ENCODE measurements at regions not wholly inside any gene's neighbourhood (a gene's known extent, or its start where the extent isn't known, plus 50 kb on each side); places are given as distances from the start of the nearest gene placed in this dataset.

DNA sequence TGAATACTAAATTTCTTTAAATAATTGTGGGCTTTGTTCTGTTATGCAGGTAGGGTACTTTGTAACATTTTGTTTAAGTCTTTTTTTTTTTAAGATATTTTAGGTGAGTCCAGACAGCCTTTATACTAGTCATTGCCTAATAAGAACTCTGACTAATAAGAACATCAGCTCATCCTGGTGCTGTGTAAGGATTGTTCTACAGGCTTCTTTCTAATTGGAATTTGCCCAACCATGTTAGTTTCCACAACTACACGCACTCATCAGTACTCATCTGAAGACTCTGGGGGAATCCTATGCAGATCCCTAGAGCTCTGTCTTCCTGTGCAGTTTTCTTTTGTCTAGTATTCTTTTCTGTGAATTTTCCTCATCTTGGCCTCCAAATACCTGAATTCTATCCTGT is 741.8 kb downstream of the IGSF11 start:
- no peak for DNase-seq (ENCODE audit: low read depth in 1 of 2, low spot score in 1 of 2)

- no peak for DNase-seq (ENCODE audit: low read depth in 1 of 2, low spot score in 1 of 2)
Observed at GRCh38 chr3:118298133-118298532, 736.5 kb downstream of the IGSF11 start.

DNA sequence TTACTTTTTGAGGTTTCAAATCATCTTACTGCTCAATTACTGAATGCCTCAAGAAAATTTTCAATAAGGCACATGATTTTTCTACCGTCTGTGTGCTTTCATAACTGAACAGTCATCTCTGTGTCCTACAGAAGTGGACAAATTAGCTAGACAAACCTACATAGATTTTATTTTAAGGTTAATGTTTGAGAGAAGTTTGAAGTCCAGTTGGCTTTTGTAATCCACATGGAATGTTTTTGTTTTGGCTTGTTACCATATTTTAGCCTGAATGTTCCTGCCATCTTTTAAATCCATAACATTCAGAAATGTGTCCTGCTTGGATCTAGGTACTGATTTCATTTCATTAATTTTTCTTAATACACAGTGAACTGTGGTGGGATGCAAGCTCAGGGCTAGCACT is 730.1 kb downstream of the IGSF11 start:
- no peak for DNase-seq (ENCODE audit: low read depth in 1 of 2, low spot score in 1 of 2)

DNA sequence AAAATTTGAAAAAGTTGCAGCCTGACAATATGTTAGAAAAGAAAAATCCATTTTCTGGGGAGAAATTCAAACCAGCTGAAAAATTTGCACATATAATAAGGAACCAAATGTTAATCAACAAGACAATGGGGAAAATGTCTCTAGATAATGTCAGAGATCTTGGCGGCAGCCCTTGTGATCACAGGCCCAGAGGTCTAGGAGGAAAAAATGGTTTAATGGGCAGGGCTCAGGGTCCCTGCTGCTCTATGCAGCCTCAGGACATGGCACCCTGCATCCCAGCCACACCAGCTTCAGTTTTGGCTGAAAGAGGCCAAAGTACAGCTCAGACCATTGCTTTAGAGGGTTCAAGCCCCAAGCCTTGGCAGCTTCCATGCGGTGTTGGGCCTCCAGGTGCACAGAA is 701.9 kb downstream of the IGSF11 start:
- no peak for DNase-seq (ENCODE audit: low read depth in 1 of 2, low spot score in 1 of 2)

- no peak for DNase-seq (ENCODE audit: low read depth in 1 of 2, low spot score in 1 of 2)
Observed at GRCh38 chr3:118337649-118338048, 697.0 kb downstream of the IGSF11 start.

DNA sequence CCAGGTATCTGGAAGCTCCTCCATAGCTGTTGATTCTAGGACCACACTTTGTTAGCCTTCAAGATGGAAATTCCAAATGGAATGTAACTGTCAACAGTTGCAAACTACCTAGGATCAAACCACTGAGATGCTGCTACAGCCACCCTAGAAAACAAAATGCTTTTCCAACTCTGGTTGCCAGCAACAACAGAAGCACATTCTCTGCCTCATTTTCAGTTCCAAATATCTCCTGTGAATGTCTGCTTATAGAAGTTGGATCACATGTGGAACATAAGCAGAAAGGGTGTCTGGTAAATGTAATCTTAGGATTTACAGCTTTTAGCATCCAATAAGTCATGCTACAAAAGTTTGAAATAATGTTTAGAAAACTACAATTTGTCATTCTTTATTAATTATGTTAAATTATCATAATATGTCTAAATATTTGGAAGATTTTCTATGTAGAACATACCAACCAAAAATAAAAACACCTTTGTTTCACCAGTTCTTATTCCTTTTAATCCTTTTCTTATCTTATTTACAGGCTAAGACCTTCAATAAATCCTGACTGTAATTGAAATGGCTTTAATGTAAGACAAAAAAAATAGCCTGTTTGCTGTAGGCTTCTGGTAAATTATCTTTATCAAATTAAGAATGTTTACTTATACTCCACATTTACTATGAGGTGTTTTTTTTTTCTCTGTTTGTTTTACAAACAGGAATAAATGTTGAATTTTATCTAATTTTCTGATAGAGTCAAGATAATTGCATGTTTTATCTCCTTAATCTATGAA is 687.1 kb downstream of the IGSF11 start:
- DNase-seq (ENCODE audit: low read depth in 1 of 2, low spot score in 1 of 2) = no peak

- no peak for DNase-seq (ENCODE audit: low read depth in 1 of 2, low spot score in 1 of 2)
Observed at GRCh38 chr3:118348169-118348557, 686.5 kb downstream of the IGSF11 start.

GRCh38 chr3:118354556-118354955 is 680.1 kb downstream of the IGSF11 start:
- DNase-seq (ENCODE audit: low read depth in 1 of 2, low spot score in 1 of 2) = no peak

DNA sequence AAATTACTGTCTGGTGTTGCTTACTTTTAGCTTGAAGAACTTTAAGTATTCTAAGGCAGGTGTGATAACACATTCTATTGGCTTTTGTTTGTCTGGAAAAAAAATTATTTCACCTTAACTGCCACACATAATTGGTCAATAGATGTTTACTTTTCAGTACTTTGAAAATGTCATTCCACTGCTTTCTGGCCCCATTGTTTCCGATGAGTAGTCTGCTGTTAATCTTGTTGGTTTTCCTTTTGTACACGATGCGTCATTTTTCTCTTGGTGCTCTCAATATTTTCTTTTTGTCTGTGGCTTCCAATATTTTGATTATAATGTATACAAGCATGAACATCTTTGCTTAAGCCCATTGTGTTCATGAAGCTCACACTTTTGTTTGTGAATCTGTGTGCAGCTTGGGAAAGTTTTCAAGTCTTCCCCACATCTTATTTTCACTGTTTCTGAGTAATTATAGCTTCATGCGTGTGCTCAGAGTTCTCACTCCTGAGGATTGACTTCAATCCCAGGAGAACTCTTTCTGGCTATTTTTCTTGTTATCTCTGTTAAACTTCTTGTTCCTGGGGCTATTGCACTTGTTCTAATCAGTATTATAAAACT is 664.7 kb downstream of the IGSF11 start:
- DNase-seq (ENCODE audit: low read depth in 1 of 2, low spot score in 1 of 2) = no peak

DNA sequence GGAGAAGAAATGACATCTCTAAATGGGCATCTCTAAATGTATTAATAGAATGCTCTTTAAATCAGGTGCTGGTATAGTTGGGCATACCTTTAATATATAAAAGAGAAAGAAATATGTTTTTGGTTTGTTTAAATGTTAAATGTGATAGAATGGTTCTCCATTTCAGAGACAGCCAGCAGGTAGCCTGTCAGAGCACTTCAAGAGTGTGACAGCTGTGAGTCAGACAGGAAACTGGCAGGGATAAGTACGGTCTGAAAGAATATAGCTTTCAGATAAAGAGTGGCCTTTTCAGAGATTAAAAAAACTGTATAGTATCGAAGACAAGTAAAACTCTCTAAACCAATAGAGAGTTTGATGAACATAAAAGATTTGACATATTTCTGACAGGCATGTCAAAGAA is 654.1 kb downstream of the IGSF11 start:
- DNase-seq (ENCODE audit: low read depth in 1 of 2, low spot score in 1 of 2) = no peak

DNA sequence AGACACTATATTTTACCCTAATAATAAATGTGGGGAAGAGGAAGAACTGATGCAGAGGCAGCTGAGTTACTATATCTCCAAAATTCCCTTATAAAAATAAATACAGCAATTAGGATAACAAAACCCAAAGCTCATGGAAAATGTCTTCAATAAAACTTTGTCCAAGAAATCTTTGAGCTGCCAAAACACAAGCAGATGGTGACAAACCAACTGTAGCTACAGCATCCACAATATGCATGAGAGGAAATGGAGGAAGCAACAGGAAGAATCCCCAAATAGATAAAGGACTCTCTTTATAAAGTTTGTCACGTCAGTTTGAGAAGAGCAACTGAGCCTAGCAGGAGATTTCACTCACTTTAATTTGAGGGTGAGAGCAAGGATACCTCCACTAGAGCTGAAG is 638.2 kb downstream of the IGSF11 start:
- DNase-seq (ENCODE audit: low read depth in 1 of 2, low spot score in 1 of 2) = no peak

DNA sequence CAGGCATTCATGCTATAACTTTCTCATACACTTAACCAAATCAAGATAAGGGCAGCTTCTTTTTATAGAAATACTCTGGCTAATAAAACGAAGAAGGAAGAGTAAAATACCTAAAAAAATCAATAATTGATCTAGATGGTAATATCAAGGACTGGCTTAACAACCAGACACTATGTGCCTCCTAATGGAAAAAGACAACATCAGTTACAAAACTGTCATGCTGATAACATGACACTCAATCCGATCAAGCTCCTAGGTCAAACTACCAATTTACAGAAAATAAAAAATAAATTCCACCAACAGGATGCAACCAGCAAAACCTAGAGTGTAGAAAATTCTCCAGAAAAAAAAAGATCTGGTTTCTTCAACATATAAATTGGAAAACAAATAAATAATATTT is 634.6 kb downstream of the IGSF11 start:
- no peak for DNase-seq (ENCODE audit: low read depth in 1 of 2, low spot score in 1 of 2)

DNA sequence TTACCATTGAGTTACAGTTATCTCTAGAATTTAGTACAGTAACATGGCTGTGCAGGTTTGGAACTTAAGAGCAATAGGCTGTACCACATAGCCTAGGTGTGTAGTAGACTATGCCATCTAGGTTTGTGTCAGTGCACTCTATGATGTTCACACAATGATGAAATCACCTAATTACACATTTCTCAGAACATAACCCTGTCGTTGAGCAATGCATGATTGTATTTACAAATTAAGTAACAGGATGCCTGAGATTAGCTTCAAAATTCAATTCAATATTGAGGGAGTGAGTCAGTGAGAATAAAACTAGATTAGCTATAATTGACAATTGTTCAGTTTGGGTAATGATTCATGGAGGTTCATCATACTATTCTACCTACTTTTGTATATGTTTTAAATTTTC is 633.8 kb downstream of the IGSF11 start:
- no peak for DNase-seq (ENCODE audit: low read depth in 1 of 2, low spot score in 1 of 2)

- DNase-seq (ENCODE audit: low read depth in 1 of 2, low spot score in 1 of 2) = no peak
Observed at GRCh38 chr3:118401887-118402286, 632.8 kb downstream of the IGSF11 start.

- no peak for DNase-seq (ENCODE audit: low read depth in 1 of 2, low spot score in 1 of 2)
Observed at GRCh38 chr3:118402971-118403370, 631.7 kb downstream of the IGSF11 start.

DNA sequence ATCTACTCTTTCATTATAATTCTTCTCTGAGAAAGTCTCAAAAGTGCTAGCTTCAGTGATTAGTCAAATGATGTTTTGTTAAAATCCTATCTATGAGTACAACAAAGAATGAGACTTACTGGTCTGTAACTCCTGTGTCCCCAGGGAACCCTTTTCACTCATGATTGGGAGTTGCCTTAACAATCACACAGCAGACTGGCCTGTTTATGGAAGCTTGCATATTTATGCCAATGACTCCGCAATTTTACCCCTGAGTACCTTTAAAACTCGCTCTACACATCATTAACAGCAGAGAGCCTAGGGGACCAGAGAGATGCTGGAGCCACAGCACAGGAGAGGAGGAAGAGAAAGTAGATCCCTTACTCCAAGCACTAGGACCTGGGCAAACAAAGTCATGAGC is 628.1 kb downstream of the IGSF11 start:
- no peak for DNase-seq (ENCODE audit: low read depth in 1 of 2, low spot score in 1 of 2)

GRCh38 chr3:118408431-118408830 is 626.2 kb downstream of the IGSF11 start:
- no peak for DNase-seq (ENCODE audit: low read depth in 1 of 2, low spot score in 1 of 2)

DNA sequence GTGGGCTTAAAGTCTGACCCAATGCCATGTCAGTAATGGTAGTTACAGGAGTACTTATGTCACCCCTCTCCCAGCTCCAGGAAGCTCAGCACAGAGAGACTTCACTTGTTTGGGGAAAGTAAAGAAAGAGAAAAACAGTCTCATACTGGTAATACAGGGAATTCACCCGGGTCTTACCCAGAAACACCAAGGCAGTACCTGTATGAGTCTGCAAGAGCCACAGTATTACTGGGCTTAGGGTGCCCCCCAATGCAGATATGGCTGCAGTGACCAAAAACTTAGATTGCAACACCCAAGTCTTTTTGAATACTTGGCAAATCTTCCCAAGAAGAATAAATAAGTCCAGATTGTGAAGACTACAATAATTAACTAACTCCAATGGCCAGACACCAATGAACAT is 622.1 kb downstream of the IGSF11 start:
- DNase-seq (ENCODE audit: low read depth in 1 of 2, low spot score in 1 of 2) = no peak

DNA sequence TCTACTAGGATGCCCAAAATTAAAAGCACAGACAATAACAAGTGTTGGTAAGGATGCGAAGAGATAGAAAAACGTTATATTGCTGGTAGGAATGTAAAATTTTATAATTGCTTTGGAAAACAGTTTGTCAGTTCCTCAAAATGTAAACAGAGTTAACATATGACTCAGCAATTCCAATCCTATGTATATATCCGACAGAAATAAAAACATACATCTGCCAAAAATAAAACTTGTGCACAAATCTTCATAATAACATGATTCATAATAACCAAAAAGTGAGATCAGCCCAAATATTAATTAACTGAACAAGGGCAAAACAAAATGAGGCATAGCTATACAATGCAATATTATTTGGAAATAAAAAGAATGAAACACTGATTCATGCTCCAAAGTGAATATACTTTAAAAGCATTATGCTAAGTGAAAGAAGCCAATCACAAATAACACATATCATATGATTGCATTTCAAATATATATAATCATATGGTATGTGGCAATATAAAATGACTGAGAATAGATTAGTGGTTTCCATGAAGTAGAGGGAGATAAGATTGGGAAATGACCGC is 609.3 kb downstream of the IGSF11 start:
- no peak for DNase-seq (ENCODE audit: low read depth in 1 of 2, low spot score in 1 of 2)

GRCh38 chr3:118433825-118434224 is 600.8 kb downstream of the IGSF11 start:
- DNase-seq (ENCODE audit: low read depth in 1 of 2, low spot score in 1 of 2) = no peak

DNA sequence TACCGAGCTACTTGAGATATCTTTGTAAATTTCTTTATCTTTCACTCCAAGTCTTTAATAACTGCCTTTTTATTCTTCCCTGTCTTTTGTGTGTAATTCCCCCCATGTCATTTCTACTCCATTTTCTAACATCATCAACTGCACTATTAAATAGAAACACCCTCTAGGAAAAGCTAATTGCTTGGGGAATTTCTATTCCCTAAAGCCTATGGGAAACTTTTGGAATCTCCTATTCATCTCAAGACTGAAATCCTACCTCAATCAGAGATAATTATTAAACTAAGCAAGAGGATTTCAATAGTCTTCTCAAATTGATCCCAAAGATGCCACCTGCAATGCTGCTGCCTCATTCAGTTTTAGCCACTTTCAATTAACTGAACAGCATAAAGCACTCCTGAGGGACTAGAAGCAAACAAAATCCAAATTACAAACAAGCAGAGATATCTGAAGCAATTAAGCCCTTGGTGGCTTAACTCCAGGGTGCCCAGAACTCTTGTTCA is 598.7 kb downstream of the IGSF11 start:
- DNase-seq (ENCODE audit: low read depth in 1 of 2, low spot score in 1 of 2) = no peak

DNA sequence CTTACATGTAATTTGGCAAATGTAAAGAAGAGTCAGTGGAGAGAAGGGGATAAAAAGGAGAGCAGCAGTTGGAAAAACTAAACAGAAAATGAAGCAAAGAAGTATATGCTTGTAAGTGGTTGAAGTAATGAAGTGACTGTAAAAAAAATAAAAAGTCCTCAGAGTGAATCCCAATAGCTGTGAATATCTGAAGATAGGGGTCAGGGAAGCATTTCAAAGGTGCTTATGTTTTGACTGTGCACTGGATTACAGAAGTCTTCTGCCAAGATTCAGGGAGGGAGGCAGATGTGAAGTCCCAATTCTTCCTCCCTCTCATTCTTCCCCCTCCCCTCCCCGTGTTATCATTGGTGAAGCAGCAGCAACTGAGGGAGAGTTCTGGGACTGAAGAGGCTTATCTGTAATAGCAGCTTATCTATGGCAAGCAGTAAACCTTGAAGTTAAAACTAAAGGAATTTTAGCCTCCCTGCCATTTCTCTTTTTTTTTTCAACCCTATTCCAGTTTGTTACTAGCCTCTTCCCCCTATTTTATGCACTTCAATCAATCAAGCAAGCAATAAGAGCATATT is 597.9 kb downstream of the IGSF11 start:
- DNase-seq (ENCODE audit: low read depth in 1 of 2, low spot score in 1 of 2) = no peak

All from activated CD4-positive, alpha-beta T cell treated with anti-CD3 and anti-CD28 coated beads, Interleukin-2, amount 50 U/mL, for 24 hours (primary cell).